GM13977 (cell line): ENCODE measurements at regions not wholly inside any gene's neighbourhood (a gene's known extent, or its start where the extent isn't known, plus 50 kb on each side); places are given as distances from the start of the nearest gene placed in this dataset.

Experiments
- DNase-seq: peaks from one replicate; pipeline ENCODE4 v3.0.0; 2012; ENCODE audit warnings: low spot score
- CTCF ChIP-seq: IDR thresholded peaks from 2 replicates; pipeline ENCODE4 v1.5.1; 2012; ENCODE audit warnings: mild to moderate bottlenecking, control low read depth; ENCODE audit not compliant: insufficient read depth; ENCODE audit errors: extremely low read depth, missing control alignments
- in situ Hi-C: fragments of 300-500 bp; cut with MboI; formaldehyde crosslinking; loops from one replicate; pipeline ENCODE4 v1.12.0; 2022; ENCODE audit warnings: low sequenced_read_pairs, low pct_unique_long_range_greater_than_20kb, mixed read lengths, inconsistent platforms; ENCODE audit not compliant: unreplicated experiment

GRCh38 chr10:78406648-78407008 is 373.0 kb downstream of the RPS24 start:
- in situ Hi-C loops = no loop called here
- DNase-seq = no peak
- no peak for TF ChIP-seq CTCF

- in situ Hi-C loops = no loop called here
- DNase-seq = peak; percentile 68
- no peak for TF ChIP-seq CTCF
Observed at GRCh38 chr10:78407009-78407711, 373.5 kb downstream of the RPS24 start.

- no peak for TF ChIP-seq CTCF
- in situ Hi-C loops = no loop called here
- no peak for DNase-seq
Observed at GRCh38 chr10:78407966-78408365, 374.3 kb downstream of the RPS24 start.

GRCh38 chr10:78408671-78409472 is 375.2 kb downstream of the RPS24 start:
- DNase-seq = no peak
- no peak for TF ChIP-seq CTCF
- in situ Hi-C loops = no loop called here

- no peak for TF ChIP-seq CTCF
- DNase-seq = no peak
- in situ Hi-C loops = no loop called here
Observed at GRCh38 chr10:78410046-78410965, 376.6 kb downstream of the RPS24 start.

GRCh38 chr10:78411716-78412115 is 378.1 kb downstream of the RPS24 start:
- DNase-seq = no peak
- in situ Hi-C loops = no loop called here
- no peak for TF ChIP-seq CTCF
